ENCODE measurements at regions not wholly inside any gene's neighbourhood (a gene's known extent, or its start where the extent isn't known, plus 50 kb on each side); places are given as distances from the start of the nearest gene placed in this dataset.

DNA sequence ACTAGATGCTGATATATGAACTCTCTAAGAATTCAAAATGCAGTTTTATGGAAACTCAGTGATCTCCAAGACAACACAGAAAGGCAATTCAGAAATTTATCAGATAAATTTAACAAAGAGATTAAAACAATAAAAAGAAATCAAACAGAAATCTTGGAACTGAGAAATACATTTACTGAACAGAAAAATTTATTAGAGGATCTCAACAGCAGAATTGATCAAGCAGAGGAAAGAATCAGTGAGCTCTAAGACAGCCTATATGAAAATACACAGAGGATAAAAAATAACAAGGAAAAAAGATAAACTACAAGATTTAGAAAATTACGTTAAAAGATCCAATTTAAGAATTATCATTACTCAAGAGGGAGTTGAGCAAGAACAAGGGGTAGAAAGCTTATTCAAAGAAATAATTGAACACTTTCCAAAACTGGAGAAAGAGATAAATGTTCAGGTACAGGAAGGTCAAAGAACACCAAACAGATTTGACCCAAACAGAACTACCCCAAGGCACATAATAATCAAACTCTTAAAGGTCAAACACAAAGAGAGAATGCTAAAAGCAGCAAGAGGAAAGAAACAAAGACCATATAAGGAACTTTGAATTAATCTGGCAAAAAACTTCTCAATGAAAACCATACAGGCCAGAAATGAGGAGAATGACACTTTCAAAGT, 103.1 kb downstream of the APIP start:
- Histone ChIP-seq H2AK5ac (ENCODE audit: low read depth, low read length) (no peak overlapping the region), H2AFZ (ENCODE audit: low read length) (no peak overlapping the region), H2BK5ac (ENCODE audit: low read depth, low read length) (no peak overlapping the region), H3K27ac (ENCODE audit: low read depth, low read length) (no peak overlapping the region), H3K9ac (replicated peaks in 1 of 4; ENCODE audit: extremely low read depth in 1 of 4, low read depth in 3 of 4, low read length in 3 of 4) (no peak overlapping the region), H3K9me3 (ENCODE audit: insufficient read depth in 2 of 2, low read depth in 1 of 2, low read length in 1 of 2) (no peaks in the 10 kb centered on the region), H3K23me2 (ENCODE audit: low read depth, low read length) (no peaks in the 10 kb centered on the region), H3K18ac (ENCODE audit: extremely low read depth, low read length) (no peak overlapping the region), H3K4ac (replicated peaks; ENCODE audit: insufficient read length, low read depth, low read length) (no peak overlapping the region), H4K20me1 (replicated peaks in 1 of 2; ENCODE audit: control insufficient read depth in 1 of 2, insufficient read depth in 2 of 2, low read length in 2 of 2) (no peaks in the 10 kb centered on the region), H2BK20ac (ENCODE audit: low read length) (no peak overlapping the region), H2BK15ac (ENCODE audit: low read length) (no peak overlapping the region), H3K36me3 (ENCODE audit: control insufficient read depth in 2 of 4, insufficient read depth in 4 of 4, low read length in 3 of 4) (no peaks in the 10 kb centered on the region), H2BK120ac (replicated peaks; ENCODE audit: low read depth, low read length) (no peak overlapping the region), H3K14ac (ENCODE audit: insufficient read length) (no peak overlapping the region), H3K27me3 (replicated peaks in 1 of 4; ENCODE audit: control insufficient read depth in 3 of 4, extremely low read depth in 1 of 4, insufficient read depth in 3 of 4, low read length in 3 of 4) (no peaks in the 10 kb centered on the region), H3K23ac (ENCODE audit: insufficient read length) (no peak overlapping the region), H4K91ac (replicated peaks; ENCODE audit: insufficient read length, low read length) (no peak overlapping the region), H3K79me2 (ENCODE audit: control insufficient read depth in 1 of 2, insufficient read depth in 2 of 2, low read length in 2 of 2) (no peaks in the 10 kb centered on the region), H3K4me1 (replicated peaks in 1 of 4; ENCODE audit: control insufficient read depth in 3 of 4, insufficient read depth in 4 of 4, low read length in 3 of 4) (no peaks in the 10 kb centered on the region), H4K5ac (ENCODE audit: insufficient read length, low read depth, low read length) (no peak overlapping the region), H3K4me2 (ENCODE audit: insufficient read depth in 1 of 2, low read depth in 2 of 2, low read length in 2 of 2) (no peak overlapping the region), H3K79me1 (ENCODE audit: low read depth, low read length) (no peaks in the 10 kb centered on the region), H2BK12ac (ENCODE audit: low read depth, low read length) (no peak overlapping the region), H4K8ac (ENCODE audit: extremely low read depth, insufficient read depth, low read length) (no peak overlapping the region), H3K4me3 (ENCODE audit: extremely low read depth in 1 of 4, insufficient read depth in 2 of 4, low read depth in 3 of 4, low read length in 4 of 4) (no peak overlapping the region), H3K56ac (replicated peaks; ENCODE audit: insufficient read length, low read depth, low read length) (no peak overlapping the region)
- 83% methylated on average over 1 of the region's 1 CpG; no CpG with 5 or more reads in 1 of the 2 experiments for WGBS, 2 experiments (ENCODE audit: extremely low coverage in 1 of 2, insufficient coverage in 1 of 2, insufficient read length in 1 of 2, insufficient replicate concordance in 2 of 2, low coverage in 1 of 2, low lambda C conversion rate in 2 of 2, missing lambda C conversion rate in 1 of 2)
- CTCF ChIA-PET (ENCODE audit: partially characterized antibody): no interaction called here
- FAIRE-seq (no peak), DNase-seq (ENCODE audit: low read depth in 1 of 2, low spot score in 2 of 2) (no peak)
- no peak for TF ChIP-seq CREB1 (IDR thresholded peaks at IDR 0.05)
- no peak for TF ChIP-seq CHD1 (IDR thresholded peaks at IDR 0.05; ENCODE audit: low read depth, low read length)
- TF ChIP-seq CHD2 (IDR thresholded peaks at IDR 0.05; ENCODE audit: low read length): no peak
- no peak for TF ChIP-seq PHF8 (conservative IDR thresholded peaks at IDR 0.05; ENCODE audit: low read depth, low read length)
- TF ChIP-seq TCF12 (IDR thresholded peaks at IDR 0.05; ENCODE audit: low read depth, low read length): no peak
- POLR2A ChIA-PET (ENCODE audit: partially characterized antibody): no interaction called here

All from H1 (cell line).